ENCODE measurements at regions not wholly inside any gene's neighbourhood (a gene's known extent, or its start where the extent isn't known, plus 50 kb on each side); places are given as distances from the start of the nearest gene placed in this dataset.

- DNase-seq (no peak), ATAC-seq (no peak)
- 92% methylated on average over 2 of the region's 2 CpGs for WGBS (ENCODE audit: insufficient coverage, low coverage, low lambda C conversion rate, missing lambda C conversion rate)
- Histone ChIP-seq H3K4me1 (peaks cover 0 to 11% (median 0%) of the 10 kb centered on the region in 4 donors), H3K9me3 (no peaks in the 10 kb centered on the region), H3K36me3 (no peaks in the 10 kb centered on the region), H3K27me3 (no peaks in the 10 kb centered on the region), H3K4me3 (no peak overlapping the region), H3K27ac (no peak overlapping the region)
- TF ChIP-seq, protein P1, sequence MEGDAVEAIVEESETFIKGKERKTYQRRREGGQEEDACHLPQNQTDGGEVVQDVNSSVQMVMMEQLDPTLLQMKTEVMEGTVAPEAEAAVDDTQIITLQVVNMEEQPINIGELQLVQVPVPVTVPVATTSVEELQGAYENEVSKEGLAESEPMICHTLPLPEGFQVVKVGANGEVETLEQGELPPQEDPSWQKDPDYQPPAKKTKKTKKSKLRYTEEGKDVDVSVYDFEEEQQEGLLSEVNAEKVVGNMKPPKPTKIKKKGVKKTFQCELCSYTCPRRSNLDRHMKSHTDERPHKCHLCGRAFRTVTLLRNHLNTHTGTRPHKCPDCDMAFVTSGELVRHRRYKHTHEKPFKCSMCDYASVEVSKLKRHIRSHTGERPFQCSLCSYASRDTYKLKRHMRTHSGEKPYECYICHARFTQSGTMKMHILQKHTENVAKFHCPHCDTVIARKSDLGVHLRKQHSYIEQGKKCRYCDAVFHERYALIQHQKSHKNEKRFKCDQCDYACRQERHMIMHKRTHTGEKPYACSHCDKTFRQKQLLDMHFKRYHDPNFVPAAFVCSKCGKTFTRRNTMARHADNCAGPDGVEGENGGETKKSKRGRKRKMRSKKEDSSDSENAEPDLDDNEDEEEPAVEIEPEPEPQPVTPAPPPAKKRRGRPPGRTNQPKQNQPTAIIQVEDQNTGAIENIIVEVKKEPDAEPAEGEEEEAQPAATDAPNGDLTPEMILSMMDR (IDR thresholded peaks at IDR 0.05): no peak
- no peak for TF ChIP-seq POLR2A (IDR thresholded peaks at IDR 0.05)
- intact Hi-C loops (cut with DNase I): no loop called here
Observed at GRCh38 chr3:117264204-117264994, 554.8 kb downstream of the TUSC7 start.

- Histone ChIP-seq H3K4me1 (peaks cover 0 to 5% (median 0%) of the 10 kb centered on the region in 4 donors), H3K27ac (no peak overlapping the region), H3K4me3 (no peak overlapping the region), H3K27me3 (no peaks in the 10 kb centered on the region), H3K36me3 (no peaks in the 10 kb centered on the region), H3K9me3 (no peaks in the 10 kb centered on the region)
- intact Hi-C loops (cut with DNase I): no loop called here
- no peak for ATAC-seq
- TF ChIP-seq, protein P1 (IDR thresholded peaks at IDR 0.05): no peak
- no peak for TF ChIP-seq POLR2A (IDR thresholded peaks at IDR 0.05)
- DNase-seq: no peak
Observed at GRCh38 chr3:117266806-117267205, 557.2 kb downstream of the TUSC7 start.

DNA sequence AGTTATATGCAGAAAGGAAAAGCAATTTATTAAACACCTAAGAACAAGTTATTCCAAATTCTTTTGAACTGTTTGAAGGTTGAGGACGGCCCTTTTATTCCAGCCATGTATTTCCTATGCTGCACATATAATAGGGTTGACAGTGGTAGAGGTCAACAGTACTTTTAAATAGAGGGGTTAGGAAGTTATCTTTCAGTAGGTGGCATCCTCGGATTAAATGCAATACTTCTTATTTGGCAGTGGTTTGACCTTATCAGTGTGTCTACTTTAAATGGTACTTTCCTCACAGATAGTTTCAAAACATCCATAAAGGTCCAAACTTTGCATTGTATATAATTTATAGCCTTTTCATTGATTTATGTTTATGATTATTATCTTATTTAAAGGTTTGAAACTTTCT lies 558.7 kb downstream of the TUSC7 start:
- Histone ChIP-seq H3K27ac (no peak overlapping the region), H3K4me3 (no peak overlapping the region), H3K4me1 (no peaks in the 10 kb centered on the region), H3K36me3 (no peaks in the 10 kb centered on the region), H3K27me3 (no peaks in the 10 kb centered on the region), H3K9me3 (no peaks in the 10 kb centered on the region)
- TF ChIP-seq, protein P1 (IDR thresholded peaks at IDR 0.05): peak; percentile 25 to 42 (median 31)
- TF ChIP-seq POLR2A (IDR thresholded peaks at IDR 0.05): no peak
- ATAC-seq: peak; percentile 85 to 98 (median 86)
- no peak for DNase-seq
- intact Hi-C loops (cut with DNase I): no loop called here
- 51% methylated on average over 2 of the region's 2 CpGs for WGBS (ENCODE audit: insufficient coverage, low coverage, low lambda C conversion rate, missing lambda C conversion rate)

- TF ChIP-seq, protein P1 (IDR thresholded peaks at IDR 0.05): no peak
- TF ChIP-seq POLR2A (IDR thresholded peaks at IDR 0.05): no peak
- 73% methylated on average over 2 of the region's 2 CpGs for WGBS (ENCODE audit: insufficient coverage, low coverage, low lambda C conversion rate, missing lambda C conversion rate)
- ATAC-seq (no peak), DNase-seq (no peak)
- Histone ChIP-seq H3K36me3 (no peaks in the 10 kb centered on the region), H3K4me3 (no peak overlapping the region), H3K27ac (no peak overlapping the region), H3K27me3 (no peaks in the 10 kb centered on the region), H3K4me1 (peaks cover 0 to under 1% (median 0%) of the 10 kb centered on the region in 4 donors), H3K9me3 (no peaks in the 10 kb centered on the region)
- intact Hi-C loops (cut with DNase I): no loop called here
Observed at GRCh38 chr3:117272274-117272673, 562.7 kb downstream of the TUSC7 start.

All from right lobe of liver (tissue), 6 donors.